ENCODE measurements at regions not wholly inside any gene's neighbourhood (a gene's known extent, or its start where the extent isn't known, plus 50 kb on each side); places are given as distances from the start of the nearest gene placed in this dataset.

GRCh38 chr18:44579745-44580144 is 100.9 kb upstream of the SETBP1 start:
- TF ChIP-seq CTCF (IDR thresholded peaks at IDR 0.05) (no peak), POLR2A (IDR thresholded peaks at IDR 0.05) (no peak)

Measured in suprapubic skin (tissue), 3 donors.